HG02938 (cell line): ENCODE measurements at regions not wholly inside any gene's neighbourhood (a gene's known extent, or its start where the extent isn't known, plus 50 kb on each side); places are given as distances from the start of the nearest gene placed in this dataset.
"Not testable (repeated sequence)": the region's sequence is repeated elsewhere in the genome, so short reads cannot be mapped to it uniquely, and the experiment has no call there.

Experiments used
- ATAC-seq: cut with Tn5 transposase; IDR thresholded peaks from one replicate; pipeline ENCODE4 v1.9.1; 2021; ENCODE audit warnings: mild to moderate bottlenecking, moderate library complexity; ENCODE audit not compliant: unreplicated experiment

DNA sequence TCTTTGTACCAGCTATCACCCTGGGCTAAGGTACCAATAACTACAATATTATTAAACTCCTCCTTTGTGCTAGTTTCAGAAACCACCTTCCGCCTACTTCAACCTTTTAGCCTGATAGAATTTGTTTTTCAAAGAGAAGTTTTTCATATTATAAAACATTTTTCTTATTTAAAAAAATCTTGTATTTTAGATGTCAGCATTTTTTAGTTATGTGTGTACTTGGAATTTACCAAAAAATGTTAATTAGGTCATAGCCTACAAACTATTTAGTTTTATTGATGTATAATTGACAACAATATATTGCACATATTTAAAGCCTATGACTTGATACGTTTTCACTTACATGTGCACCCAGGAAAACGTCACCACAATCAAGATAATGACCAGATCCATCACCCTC is 1097.6 kb downstream of the JRKL start:
- no peak for ATAC-seq

DNA sequence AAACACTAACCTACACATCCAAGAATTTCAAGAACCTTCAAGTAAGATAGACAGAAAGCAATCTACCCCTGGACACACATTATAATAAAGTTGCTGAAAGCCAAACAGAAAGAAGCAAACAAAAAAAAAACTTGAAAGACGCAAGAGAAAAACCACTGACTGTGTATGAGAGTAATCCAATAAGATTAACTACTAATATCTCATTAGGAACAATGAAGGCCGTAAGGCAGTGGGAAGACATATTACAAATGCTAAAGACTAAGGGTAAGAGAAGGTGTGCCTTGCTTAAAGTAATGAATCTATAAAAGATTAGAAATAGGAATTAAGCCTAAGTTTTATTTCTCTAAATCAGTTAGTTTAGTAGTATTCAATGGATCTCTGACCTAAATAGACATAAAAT is 1109.1 kb downstream of the JRKL start:
- no peak for ATAC-seq

DNA sequence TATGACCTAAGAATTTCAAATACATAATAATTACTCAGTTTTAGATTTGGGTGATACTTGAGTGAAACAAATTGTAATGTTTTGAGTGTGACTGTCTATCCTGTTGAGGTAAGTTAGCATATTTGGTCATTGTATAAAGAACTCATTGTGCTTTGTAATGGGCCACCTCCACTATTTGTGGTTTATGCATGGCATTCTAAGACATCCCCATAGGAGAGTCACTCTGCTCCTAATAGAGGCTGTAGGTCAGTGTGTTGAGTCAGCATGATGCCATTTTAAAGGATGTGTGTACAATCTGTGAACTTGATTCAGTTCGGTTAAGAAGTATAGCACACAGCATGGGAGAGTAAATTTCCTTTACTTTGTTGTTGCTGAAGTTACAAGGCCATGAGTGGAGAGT is 1112.4 kb downstream of the JRKL start:
- no peak for ATAC-seq

DNA sequence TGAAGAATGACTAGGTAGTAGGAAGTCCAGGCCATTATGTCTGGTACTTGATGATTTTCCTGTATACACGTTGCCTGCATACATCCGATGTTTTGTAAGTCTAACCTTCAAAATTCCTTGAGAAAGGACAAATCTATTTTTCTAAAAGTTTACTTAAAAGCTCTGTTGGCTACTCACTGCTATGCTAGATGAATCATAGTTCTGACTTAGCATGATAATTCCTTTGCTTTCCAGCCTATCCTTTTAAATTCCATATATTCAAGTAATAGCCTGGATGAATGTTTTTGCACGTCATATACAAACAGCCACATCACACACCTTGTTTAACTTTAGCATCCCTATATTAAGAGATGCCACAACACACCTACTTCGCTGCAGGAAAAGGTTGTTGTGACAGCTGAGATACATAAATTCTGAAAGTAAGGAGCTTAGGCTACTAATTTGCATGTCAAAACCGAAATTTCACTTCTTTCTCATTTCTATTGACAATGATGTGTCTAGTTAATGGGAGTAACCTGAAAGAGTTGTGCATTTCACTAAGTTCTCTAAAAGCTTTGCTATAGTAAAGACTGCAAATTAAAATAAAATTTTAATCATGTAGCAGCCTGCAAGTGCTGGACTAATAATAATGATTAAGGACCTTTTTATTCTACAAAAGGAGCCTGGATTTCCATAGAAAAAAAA is 1116.4 kb downstream of the JRKL start:
- ATAC-seq, result no peak

DNA sequence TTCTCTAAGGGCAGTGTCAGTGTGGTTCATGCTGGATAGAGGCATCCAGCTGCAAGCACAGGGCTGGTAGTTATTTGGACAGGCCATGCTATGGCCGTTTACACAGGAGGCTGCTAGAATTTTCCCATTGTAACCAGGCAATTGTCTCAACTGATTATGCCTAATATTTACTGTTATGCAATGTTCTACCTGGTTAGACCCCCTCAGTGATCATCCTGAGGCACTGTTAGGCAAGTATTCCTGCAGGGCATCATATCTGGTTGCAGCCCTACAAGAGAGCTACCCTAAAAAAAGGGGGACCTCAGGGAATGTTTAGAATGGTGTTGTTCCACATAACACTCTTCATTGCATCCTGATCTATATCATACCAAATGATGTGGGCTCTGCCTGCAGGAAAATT is 1124.6 kb downstream of the JRKL start:
- ATAC-seq, result no peak

DNA sequence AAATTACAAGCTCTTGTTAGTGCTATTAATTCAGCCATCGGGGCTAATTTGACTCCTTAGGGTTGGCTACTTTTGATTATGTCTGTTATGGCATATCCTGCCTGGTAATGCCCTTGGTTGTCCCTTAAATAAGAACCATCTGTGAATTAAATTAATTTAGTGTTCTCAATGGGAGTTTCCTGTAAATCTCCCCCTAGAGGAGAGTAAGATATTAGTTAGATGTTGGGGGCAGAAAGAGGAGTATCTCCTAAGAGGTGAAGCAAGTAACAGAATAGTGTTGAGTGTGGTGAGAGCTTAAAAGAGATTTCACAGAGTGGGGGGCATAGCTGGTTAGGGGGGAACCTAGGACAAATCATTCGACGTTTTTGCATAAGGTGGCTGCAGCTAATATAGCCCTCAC is 1126.9 kb downstream of the JRKL start:
- no peak for ATAC-seq

GRCh38 chr11:97525273-97525672 is 1135.5 kb downstream of the JRKL start:
- ATAC-seq, result no peak

GRCh38 chr11:97537407-97538150 is 1147.8 kb downstream of the JRKL start:
- ATAC-seq, result no peak

- ATAC-seq, result no peak
These were observed 1154.6 kb downstream of the JRKL start for GRCh38 chr11:97544431-97544830.

GRCh38 chr11:97548280-97548679 is 1158.5 kb downstream of the JRKL start:
- ATAC-seq, result no peak

GRCh38 chr11:97557399-97557798 is 1167.6 kb downstream of the JRKL start:
- ATAC-seq, result no peak

DNA sequence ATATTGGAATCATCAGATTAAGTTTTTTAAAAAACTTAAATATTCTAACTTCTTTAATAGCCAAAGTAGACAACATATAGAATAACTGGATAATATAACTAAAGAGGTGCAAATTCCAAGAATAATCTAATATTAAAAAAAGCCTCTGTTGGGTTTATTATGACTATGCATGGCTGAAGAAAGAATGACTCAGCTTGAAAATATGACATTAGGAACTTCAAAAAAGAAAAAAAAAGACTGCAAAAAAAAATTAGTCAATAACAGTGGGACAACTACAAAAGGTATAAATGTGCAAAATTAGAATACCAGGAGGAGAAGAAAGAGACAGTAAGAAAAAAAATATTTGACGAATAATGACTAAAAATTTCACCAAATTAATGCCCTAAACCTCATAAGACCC is 1178.0 kb downstream of the JRKL start:
- ATAC-seq, result no peak

DNA sequence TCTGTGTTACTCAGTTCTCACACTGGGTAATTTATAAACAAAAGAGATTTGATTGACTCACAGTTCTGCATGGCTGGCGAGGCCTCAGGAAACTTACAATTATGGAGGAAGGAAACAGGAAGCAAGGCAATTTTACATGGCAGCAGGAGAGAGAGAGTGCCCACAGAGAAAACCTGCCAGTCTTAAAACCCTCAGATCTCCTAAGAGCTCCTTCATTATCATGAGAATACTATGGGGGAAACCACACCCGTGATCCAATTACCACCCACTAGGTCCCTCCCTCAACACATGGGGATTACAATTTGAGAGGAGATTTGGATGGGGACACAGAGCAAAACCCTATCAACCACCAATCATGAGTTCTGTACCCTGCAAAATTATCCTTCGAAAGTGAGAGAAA is 1180.8 kb downstream of the JRKL start:
- no peak for ATAC-seq

GRCh38 chr11:97573771-97574170 is 1184.0 kb downstream of the JRKL start:
- not testable (repeated sequence) for ATAC-seq

DNA sequence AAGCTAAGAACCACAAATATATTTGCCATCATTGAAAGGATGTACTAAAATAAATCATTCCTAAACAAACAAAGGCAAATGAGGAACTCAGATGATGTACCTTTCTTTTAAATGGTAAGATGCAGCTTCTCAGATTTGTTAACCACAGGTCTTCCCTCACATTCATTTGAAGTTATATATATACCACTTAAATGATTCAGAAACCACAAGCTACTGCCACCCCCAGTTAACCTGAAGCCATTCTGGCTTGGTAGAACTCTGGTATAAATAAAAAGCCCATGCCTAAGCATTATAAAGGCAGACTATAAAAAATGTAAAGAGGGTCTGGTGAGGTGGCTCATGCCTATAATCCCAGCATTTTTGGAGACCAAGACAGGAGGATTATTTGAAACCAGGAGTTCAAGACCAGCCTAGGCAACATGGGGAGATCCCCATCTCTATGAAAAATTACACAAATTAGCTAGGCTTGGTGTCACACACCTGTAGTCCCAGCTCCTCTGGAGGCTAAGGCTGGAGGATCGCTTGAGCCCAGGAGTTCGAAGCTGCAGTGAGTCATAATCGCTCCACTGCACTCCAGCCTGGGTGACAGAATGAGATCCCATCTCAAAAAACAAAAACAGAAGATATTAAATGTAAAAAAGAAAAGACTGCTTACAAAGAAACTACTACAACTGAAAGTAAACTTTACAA is 1185.3 kb downstream of the JRKL start:
- no peak for ATAC-seq

GRCh38 chr11:97607291-97608000 is 1217.6 kb downstream of the JRKL start:
- no peak for ATAC-seq

- ATAC-seq, result no peak
These were observed 1220.2 kb downstream of the JRKL start for GRCh38 chr11:97610000-97610399.

- no peak for ATAC-seq
These were observed 1221.0 kb downstream of the JRKL start for GRCh38 chr11:97610854-97611253.

DNA sequence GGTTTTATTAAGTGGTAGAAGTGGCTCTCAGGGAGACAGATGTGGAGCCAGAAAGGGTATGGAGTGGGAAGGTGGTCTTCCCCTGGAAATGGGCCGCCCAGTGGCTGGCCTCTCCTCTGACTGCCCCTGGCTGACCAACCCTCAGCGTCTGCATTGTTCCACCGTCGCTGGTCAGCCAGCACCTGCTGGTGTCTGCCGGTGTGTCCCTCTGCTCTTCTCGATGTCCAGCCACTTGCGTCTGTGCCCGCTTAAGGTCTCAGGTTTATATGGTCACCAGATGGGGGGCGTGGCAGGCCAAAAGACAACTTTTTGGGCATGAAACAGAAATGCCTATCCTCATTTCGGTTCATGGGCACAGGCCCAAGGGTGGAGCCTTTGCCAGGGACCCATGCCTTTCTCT is 1221.5 kb downstream of the JRKL start:
- ATAC-seq, result no peak

GRCh38 chr11:97614606-97615005 is 1224.8 kb downstream of the JRKL start:
- ATAC-seq, result no peak

GRCh38 chr11:97615546-97615945 is 1225.7 kb downstream of the JRKL start:
- ATAC-seq, result no peak
